HG03060 (cell line): ENCODE measurements at regions not wholly inside any gene's neighbourhood (a gene's known extent, or its start where the extent isn't known, plus 50 kb on each side); places are given as distances from the start of the nearest gene placed in this dataset.
"Not testable (repeated sequence)": the region's sequence is repeated elsewhere in the genome, so short reads cannot be mapped to it uniquely, and the experiment has no call there.

Source experiments
- ATAC-seq: cut with Tn5 transposase; IDR thresholded peaks from one replicate; pipeline ENCODE4 v1.9.1; 2021; ENCODE audit warnings: low read depth, moderate number of reproducible peaks; ENCODE audit not compliant: unreplicated experiment

DNA sequence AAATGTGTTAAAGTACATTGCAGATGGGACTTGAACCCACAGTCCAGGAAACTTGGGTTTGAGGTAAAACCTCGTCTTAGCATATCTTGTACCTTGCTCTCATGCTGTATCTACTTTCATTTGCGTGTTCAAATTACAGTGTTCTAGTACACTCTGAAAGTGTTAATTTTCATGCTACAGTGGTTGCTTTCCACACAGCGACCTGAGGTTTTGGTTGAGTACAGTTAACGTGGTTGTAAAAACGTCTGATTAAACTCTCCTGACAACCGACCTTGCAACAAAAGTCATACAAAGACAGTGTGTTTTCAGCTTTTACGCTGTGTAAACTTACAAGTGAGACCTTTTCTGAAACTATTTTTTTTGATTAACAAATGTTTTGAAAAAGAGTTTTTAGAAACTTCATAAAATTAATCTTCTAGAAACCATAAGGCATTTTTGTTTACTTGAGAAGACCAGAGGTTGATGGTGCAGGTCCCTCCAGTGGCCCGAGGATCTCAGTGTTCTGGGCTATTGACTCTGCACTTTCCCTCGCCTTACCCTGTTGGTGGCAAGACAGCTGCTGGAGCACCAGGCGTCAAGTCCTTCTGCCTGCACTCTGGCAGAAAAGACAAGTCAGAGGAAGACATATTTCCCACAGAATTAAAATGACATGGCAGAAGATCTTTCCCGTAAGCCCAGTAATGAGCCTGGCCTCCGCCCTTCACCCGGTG lies 334.0 kb downstream of the THBS2 start:
- ATAC-seq = no peak

DNA sequence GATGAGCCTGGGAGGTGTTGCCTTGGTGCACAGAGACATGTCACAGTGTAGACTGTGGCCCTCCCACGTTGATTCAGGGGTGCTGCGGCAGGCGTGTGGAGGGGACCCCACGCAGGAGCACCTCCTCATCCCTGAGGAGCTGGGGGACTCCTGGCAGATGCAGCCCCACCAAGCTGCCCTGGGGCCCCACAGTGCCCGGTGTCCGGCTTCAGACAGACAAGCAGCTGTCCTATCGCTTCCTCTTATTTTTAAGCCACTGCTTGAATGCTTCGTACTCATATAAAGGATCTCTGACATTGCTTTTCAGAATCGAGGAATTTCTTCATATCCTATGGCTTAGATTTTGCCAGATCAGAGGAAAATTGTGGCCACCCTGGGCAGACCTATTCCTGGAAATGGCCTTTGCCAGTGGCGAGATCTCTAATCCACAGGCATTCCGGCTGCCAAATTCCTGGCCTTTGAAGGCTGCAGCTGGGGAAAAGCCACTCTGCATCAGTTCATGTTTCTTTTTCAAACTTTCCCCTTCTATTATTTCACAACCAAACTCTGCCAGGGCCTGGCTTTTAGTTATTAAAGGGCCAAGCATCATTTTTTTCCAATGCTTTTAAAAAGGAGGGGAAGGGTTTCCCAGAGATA lies 337.0 kb downstream of the THBS2 start:
- ATAC-seq = no peak

DNA sequence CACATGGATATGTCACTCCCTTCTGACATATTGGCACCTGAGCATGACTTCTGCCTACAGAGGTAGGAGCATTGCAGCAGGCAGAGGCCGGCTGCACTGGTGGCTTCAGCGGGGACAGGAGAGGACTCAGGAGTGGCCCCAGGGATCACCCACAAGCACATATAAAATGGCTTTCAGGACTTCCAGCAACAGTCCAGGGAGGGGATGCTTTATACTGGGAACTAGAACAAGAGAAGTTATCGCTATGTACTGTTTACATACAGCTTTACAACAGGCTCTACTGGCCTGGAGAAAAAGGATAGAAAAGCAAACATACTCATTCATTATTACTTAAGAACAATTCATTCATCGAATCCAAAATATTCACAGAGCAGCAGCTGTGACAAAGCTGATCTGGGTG lies 337.8 kb downstream of the THBS2 start:
- ATAC-seq = no peak

- ATAC-seq = no peak
Measured at GRCh38 chr6:168915242-168915641, 338.4 kb downstream of the THBS2 start.

GRCh38 chr6:168913866-168914469 lies 339.7 kb downstream of the THBS2 start:
- no peak for ATAC-seq

DNA sequence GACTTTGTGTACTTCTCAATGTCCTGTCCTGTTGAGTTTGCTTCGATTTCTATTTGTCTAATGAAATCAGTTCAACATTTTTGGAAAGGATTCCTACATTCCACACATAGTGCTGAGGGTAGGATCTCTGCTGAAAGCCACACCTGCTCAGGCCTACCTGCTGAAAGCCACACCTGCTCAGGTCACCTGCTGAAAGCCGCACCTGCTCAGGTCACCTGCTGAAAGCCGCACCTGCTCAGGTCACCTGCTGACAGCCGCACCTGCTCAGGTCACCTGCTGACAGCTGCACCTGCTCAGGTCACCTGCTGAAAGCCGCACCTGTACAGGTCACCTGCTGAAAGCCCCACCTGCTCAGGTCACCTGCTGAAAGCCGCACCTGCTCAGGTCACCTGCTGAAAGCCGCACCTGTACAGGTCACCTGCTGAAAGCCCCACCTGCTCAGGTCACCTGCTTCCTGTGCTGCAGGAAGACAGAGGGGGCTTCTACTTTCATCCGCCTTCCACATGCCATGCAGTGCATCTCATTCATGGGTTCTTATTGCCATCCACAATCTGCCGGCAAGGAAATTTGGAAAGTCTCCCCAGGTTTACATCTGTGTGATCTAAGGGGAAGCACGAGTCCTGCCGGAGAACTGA lies 340.3 kb downstream of the THBS2 start:
- ATAC-seq = not testable (repeated sequence)

DNA sequence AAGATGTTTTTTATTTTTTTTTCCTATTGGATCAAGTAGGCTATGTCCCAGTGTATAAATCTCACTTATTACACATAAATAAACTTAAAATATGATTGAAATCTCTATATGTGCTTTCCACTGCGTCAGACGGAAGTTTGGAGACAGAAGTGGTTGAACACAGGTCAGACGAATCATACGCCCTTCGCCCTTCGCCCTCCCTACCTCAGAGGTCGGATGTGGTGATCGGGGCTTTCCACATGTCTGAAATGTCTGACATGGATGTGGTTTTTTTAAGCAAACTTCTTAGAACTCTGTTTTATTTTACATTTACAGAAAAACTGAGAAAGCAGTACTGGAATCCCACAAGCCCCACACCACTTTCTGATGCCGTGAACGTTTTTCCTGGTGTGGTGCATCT lies 344.4 kb downstream of the THBS2 start:
- no peak for ATAC-seq

DNA sequence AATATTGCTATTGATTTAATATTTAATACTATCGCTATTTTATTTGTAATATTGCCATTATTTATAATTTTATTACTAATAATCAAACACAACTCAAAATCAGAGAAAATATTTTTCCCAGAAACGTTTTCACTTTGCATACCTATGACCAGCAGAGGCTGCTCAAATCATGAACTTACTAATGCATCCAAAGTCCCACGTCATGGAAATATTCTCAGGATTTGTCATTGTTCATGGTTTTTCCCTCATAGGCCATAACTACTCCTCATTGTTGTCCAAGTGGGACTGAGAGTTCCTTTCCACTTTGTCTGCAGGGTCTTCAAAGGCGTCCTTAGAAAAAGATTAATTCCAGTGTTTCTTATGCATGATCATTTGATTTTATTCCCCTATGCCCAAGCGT lies 344.8 kb downstream of the THBS2 start:
- ATAC-seq = no peak

GRCh38 chr6:168908166-168908565 lies 345.5 kb downstream of the THBS2 start:
- no peak for ATAC-seq

DNA sequence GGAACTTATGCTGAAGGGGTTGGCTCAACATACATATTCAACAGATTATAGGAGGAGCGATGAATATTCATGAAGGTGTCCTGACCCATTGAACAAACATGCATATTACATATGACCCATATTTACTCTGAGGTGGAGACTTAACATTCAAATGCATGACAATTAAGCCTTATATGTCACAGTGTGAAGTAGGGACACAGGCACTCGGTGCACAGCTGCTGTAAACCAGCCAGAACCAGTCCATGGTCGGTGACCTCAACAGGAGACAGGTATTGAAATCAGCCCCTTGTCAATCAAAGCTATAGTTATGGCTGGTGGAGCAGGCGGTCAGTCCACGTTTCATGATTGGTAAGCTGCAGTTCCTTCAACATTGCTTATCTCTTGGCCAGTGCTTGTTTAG lies 347.3 kb downstream of the THBS2 start:
- ATAC-seq = no peak

- no peak for ATAC-seq
Measured at GRCh38 chr6:168905451-168906090, 348.1 kb downstream of the THBS2 start.

GRCh38 chr6:168903613-168904345 lies 349.9 kb downstream of the THBS2 start:
- ATAC-seq = no peak

DNA sequence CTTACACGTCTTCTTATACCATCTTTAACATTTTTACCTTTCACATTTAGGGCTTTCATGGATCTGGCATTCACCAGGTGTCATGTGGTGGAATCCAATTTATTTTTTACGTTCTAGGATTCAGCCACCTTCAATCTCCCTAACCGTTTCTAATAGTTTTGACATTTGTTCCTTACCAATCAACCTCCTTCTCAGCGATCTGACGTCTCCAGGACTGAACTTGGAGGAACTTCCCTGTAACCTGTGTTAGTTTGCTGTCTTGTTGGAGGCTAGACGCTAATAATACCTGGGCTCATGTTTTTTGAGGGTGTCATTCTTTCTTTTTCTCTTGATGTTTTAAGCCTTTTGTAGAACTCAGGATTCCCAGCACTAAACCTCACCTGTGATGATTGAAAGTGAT lies 351.6 kb downstream of the THBS2 start:
- ATAC-seq = no peak

- ATAC-seq = no peak
Measured at GRCh38 chr6:168901076-168901475, 352.6 kb downstream of the THBS2 start.

GRCh38 chr6:168896321-168896720 lies 357.3 kb downstream of the THBS2 start:
- no peak for ATAC-seq

GRCh38 chr6:168895102-168895812 lies 358.4 kb downstream of the THBS2 start:
- peak; percentile 89 for ATAC-seq

DNA sequence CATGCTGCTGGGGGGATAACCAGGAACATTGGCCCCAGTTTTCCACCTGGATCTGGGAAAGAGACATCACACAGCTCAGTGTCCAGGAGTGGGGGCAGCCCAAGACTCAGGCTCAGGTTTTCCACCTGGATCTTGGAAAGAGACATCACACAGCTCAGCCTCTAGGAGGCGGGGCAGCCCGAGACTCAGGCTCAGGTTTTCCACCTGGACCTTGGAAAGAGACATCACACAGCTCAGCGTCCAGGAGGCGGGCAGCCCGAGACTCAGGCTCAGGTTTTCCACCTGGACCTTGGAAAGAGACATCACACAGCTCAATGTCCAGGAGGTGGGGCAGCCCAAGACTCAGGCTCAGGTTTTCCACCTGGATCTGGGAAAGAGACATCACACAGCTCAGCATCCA lies 361.6 kb downstream of the THBS2 start:
- no peak for ATAC-seq

GRCh38 chr6:168890981-168891365 lies 362.7 kb downstream of the THBS2 start:
- no peak for ATAC-seq

DNA sequence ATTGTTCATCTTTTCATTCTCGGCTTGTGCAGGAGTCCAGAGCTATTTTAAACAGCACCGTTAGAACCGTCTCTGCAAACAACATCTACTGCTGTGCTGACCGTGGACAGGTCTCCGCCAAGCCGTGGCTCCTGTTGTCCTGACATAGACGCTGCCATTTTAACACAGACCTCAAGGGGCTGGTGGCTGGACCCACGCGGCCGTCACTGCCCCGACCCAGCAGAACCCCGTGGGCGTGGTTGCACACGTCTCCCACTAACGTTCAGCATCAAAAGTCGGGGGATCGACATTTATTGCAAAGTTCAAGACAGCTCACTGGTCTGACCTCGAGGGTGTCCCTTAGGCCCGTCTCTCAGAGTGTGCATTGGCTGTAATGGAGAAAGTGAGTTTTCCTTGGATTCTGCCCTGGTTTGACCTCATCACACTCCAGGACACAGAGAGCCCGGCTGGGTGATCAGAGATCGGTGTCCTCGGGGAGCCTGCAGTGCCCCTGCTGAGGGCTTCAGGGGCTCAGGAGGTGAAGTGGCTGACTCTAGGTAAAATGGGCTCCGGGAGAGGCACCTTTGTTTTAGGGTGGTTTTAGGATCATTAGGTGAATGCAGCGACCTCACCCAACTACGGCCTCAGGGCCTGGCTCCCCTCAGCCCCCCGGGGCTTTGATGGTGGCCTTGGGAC lies 363.2 kb downstream of the THBS2 start:
- no peak for ATAC-seq
